ENCODE measurements at regions not wholly inside any gene's neighbourhood (a gene's known extent, or its start where the extent isn't known, plus 50 kb on each side); places are given as distances from the start of the nearest gene placed in this dataset.
A peak's percentile ranks its signal among the peaks of the same experiment; 100 is the strongest.
"Not testable (repeated sequence)": the region's sequence is repeated elsewhere in the genome, so short reads cannot be mapped to it uniquely, and the experiment has no call there.

DNA sequence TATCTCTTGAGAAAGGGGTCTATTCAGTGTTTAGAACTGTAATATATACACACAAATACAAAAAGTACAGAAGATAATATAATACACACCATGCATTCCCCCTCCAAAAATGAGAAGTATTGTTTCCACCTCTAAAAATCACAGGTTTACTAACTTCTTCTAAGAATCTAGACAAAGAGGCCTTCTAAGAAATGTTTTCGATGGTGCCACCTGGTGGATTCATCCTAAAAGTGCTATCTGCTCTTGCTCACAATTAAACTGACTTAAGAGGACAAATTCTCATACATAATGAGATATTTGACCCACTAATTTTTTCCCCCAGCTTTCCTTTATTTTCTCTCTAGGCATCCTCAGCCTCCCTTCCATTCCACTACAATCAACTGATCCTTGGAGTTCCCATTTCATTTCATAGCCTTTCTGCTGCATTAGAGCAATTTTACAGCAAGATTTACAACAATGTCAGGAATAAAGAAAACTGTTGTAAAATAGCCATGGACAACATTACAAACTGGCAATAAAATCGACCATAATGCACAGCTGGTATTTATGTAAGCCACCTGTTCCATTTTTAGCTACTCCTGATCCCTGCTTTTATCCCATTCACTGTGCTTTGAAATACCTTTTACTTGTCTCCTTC is 124.6 kb downstream of the ARRDC4 start:
- CTCF ChIA-PET (ENCODE audit: unreplicated experiment) = no interaction called here

GRCh38 chr15:98088307-98088945 is 127.9 kb downstream of the ARRDC4 start:
- intact Hi-C loops (cut with micrococcal nuclease; ENCODE audit: unreplicated experiment) = loop anchor here (5.0 kb wide), 1 partner anchor 89 kb away; no protein-coding TSS in a partner anchor
- CTCF ChIA-PET (ENCODE audit: unreplicated experiment) = not testable (repeated sequence)

More for the DNA sequence above, 124.6 kb downstream of the ARRDC4 start:
- Histone ChIP-seq H2AFZ (ENCODE audit: low read length) (no peak overlapping the region), H3K36me3 (ENCODE audit: insufficient read depth, low read length) (no peaks in the 10 kb centered on the region), H4K20me1 (ENCODE audit: insufficient read depth, low read length) (no peaks in the 10 kb centered on the region), H3K4me3 (ENCODE audit: low read depth, low read length, poor library complexity, severe bottlenecking) (no peak overlapping the region), H3K9me2 (ENCODE audit: insufficient read depth, low read length) (no peaks in the 10 kb centered on the region), H3K79me2 (ENCODE audit: insufficient read depth, low read depth, low read length) (no peaks in the 10 kb centered on the region), H3K9me3 (ENCODE audit: low read length) (no peaks in the 10 kb centered on the region), H3K4me2 (ENCODE audit: low read length) (no peak overlapping the region), H3K27ac (ENCODE audit: low read depth, low read length, poor library complexity, severe bottlenecking) (no peak overlapping the region), H3K4me1 (ENCODE audit: insufficient read depth, low read length, poor library complexity, severe bottlenecking) (no peaks in the 10 kb centered on the region)
- POLR2A ChIA-PET = no interaction called here
- intact Hi-C loops (cut with micrococcal nuclease; ENCODE audit: unreplicated experiment) = loop anchor here (2.0 to 5.0 kb wide), 2 partner anchors 92 to 176 kb away; no protein-coding TSS in a partner anchor
- TF ChIP-seq, protein P1, sequence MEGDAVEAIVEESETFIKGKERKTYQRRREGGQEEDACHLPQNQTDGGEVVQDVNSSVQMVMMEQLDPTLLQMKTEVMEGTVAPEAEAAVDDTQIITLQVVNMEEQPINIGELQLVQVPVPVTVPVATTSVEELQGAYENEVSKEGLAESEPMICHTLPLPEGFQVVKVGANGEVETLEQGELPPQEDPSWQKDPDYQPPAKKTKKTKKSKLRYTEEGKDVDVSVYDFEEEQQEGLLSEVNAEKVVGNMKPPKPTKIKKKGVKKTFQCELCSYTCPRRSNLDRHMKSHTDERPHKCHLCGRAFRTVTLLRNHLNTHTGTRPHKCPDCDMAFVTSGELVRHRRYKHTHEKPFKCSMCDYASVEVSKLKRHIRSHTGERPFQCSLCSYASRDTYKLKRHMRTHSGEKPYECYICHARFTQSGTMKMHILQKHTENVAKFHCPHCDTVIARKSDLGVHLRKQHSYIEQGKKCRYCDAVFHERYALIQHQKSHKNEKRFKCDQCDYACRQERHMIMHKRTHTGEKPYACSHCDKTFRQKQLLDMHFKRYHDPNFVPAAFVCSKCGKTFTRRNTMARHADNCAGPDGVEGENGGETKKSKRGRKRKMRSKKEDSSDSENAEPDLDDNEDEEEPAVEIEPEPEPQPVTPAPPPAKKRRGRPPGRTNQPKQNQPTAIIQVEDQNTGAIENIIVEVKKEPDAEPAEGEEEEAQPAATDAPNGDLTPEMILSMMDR (conservative IDR thresholded peaks at IDR 0.05; ENCODE audit: low read length) = peak; percentile 84
- TF ChIP-seq EZH2phosphoT487 (IDR thresholded peaks at IDR 0.05; ENCODE audit: borderline replicate concordance, low read depth, low read length) = no peak
- no TSS peak for BruUV-seq (replicated peaks)
- DNase-seq (ENCODE audit: low spot score) = peak; percentile 48

GRCh38 chr15:98089352-98089751 is 128.8 kb downstream of the ARRDC4 start:
- H3K27ac ChIP-seq (ENCODE audit: low read depth, low read length, poor library complexity, severe bottlenecking); H3K4me3 ChIP-seq (ENCODE audit: low read depth, low read length, poor library complexity, severe bottlenecking); BruUV-seq (replicated peaks); POLR2A ChIA-PET; H3K79me2 ChIP-seq (ENCODE audit: insufficient read depth, low read depth, low read length); CTCF ChIA-PET (ENCODE audit: unreplicated experiment); DNase-seq (ENCODE audit: low spot score); H3K9me3 ChIP-seq (ENCODE audit: low read length); H3K4me2 ChIP-seq (ENCODE audit: low read length); H4K20me1 ChIP-seq (ENCODE audit: insufficient read depth, low read length); H3K4me1 ChIP-seq (ENCODE audit: insufficient read depth, low read length, poor library complexity, severe bottlenecking); H3K9me2 ChIP-seq (ENCODE audit: insufficient read depth, low read length); H2AFZ ChIP-seq (ENCODE audit: low read length); H3K36me3 ChIP-seq (ENCODE audit: insufficient read depth, low read length): not testable (repeated sequence)
- intact Hi-C loops (cut with micrococcal nuclease; ENCODE audit: unreplicated experiment) = loop anchor here (5.0 kb wide), 1 partner anchor 88 kb away; no protein-coding TSS in a partner anchor

More at GRCh38 chr15:98088307-98088945, 127.9 kb downstream of the ARRDC4 start:
- not testable (repeated sequence) for H3K9me3 ChIP-seq (ENCODE audit: low read length); H2AFZ ChIP-seq (ENCODE audit: low read length); BruUV-seq (replicated peaks); H3K4me2 ChIP-seq (ENCODE audit: low read length); H4K20me1 ChIP-seq (ENCODE audit: insufficient read depth, low read length); H3K27ac ChIP-seq (ENCODE audit: low read depth, low read length, poor library complexity, severe bottlenecking); H3K79me2 ChIP-seq (ENCODE audit: insufficient read depth, low read depth, low read length); H3K9me2 ChIP-seq (ENCODE audit: insufficient read depth, low read length); H3K36me3 ChIP-seq (ENCODE audit: insufficient read depth, low read length); DNase-seq (ENCODE audit: low spot score); H3K4me1 ChIP-seq (ENCODE audit: insufficient read depth, low read length, poor library complexity, severe bottlenecking); H3K4me3 ChIP-seq (ENCODE audit: low read depth, low read length, poor library complexity, severe bottlenecking)
- POLR2A ChIA-PET = interaction anchor here (1.0 to 1.1 kb wide), 2 partner anchors 21 to 74 kb away, joined by 3 read pairs; no protein-coding TSS in a partner anchor

- H3K79me2 ChIP-seq (ENCODE audit: insufficient read depth, low read depth, low read length); BruUV-seq (replicated peaks); H3K4me2 ChIP-seq (ENCODE audit: low read length); DNase-seq (ENCODE audit: low spot score); H4K20me1 ChIP-seq (ENCODE audit: insufficient read depth, low read length); CTCF ChIA-PET (ENCODE audit: unreplicated experiment); intact Hi-C loops (cut with micrococcal nuclease; ENCODE audit: unreplicated experiment); H3K27ac ChIP-seq (ENCODE audit: low read depth, low read length, poor library complexity, severe bottlenecking); H3K36me3 ChIP-seq (ENCODE audit: insufficient read depth, low read length); H2AFZ ChIP-seq (ENCODE audit: low read length); H3K4me3 ChIP-seq (ENCODE audit: low read depth, low read length, poor library complexity, severe bottlenecking); H3K9me3 ChIP-seq (ENCODE audit: low read length); H3K9me2 ChIP-seq (ENCODE audit: insufficient read depth, low read length); H3K4me1 ChIP-seq (ENCODE audit: insufficient read depth, low read length, poor library complexity, severe bottlenecking): not testable (repeated sequence)
- POLR2A ChIA-PET = interaction anchor here (0.7 kb wide), 1 partner anchor 16 kb away, joined by 3 read pairs; no protein-coding TSS in a partner anchor
Measured at GRCh38 chr15:98097986-98098385, 137.5 kb downstream of the ARRDC4 start.

GRCh38 chr15:98100606-98101005 is 140.1 kb downstream of the ARRDC4 start:
- intact Hi-C loops (cut with micrococcal nuclease; ENCODE audit: unreplicated experiment); H3K4me1 ChIP-seq (ENCODE audit: insufficient read depth, low read length, poor library complexity, severe bottlenecking); H2AFZ ChIP-seq (ENCODE audit: low read length); H3K9me2 ChIP-seq (ENCODE audit: insufficient read depth, low read length); DNase-seq (ENCODE audit: low spot score); H3K9me3 ChIP-seq (ENCODE audit: low read length); H3K36me3 ChIP-seq (ENCODE audit: insufficient read depth, low read length); BruUV-seq (replicated peaks); H3K27ac ChIP-seq (ENCODE audit: low read depth, low read length, poor library complexity, severe bottlenecking); H4K20me1 ChIP-seq (ENCODE audit: insufficient read depth, low read length); H3K79me2 ChIP-seq (ENCODE audit: insufficient read depth, low read depth, low read length); H3K4me3 ChIP-seq (ENCODE audit: low read depth, low read length, poor library complexity, severe bottlenecking); H3K4me2 ChIP-seq (ENCODE audit: low read length); CTCF ChIA-PET (ENCODE audit: unreplicated experiment): not testable (repeated sequence)
- POLR2A ChIA-PET = interaction anchor here (0.6 kb wide), 1 partner anchor 235 kb away, joined by 4 read pairs; no protein-coding TSS in a partner anchor
